A549 (cell line): ENCODE measurements at regions not wholly inside any gene's neighbourhood (a gene's known extent, or its start where the extent isn't known, plus 50 kb on each side); places are given as distances from the start of the nearest gene placed in this dataset.

ENCODE experiments used
- ATAC-seq, 2 experiments: fragments of 200-7000 bp in 1 of 2; fragments of >200 bp in 1 of 2; cut with Nextera tagmentation in 1 of 2; cut with Tn5 transposase in 1 of 2; 3 replicates each; pipeline versions ENCODE4 v1.8.0 to v1.9.1; 2018 to 2020; ENCODE audit warnings: mild to moderate bottlenecking in 1 of 2, moderate library complexity in 1 of 2
- CTCF ChIA-PET: fragments of 300-600 bp; sonication (Branson Sonifier 250); formaldehyde crosslinking; extraction: SDS; loops from one replicate; lab custom pipeline; 2021; ENCODE audit warnings: antibody characterized with exemption, inconsistent platforms; lab: Yijun Ruan, JAX
- POLR2A ChIA-PET: fragments of 350-600 bp; formaldehyde crosslinking; extraction: SDS; loops from one replicate; lab custom pipeline; 2021; ENCODE audit warnings: antibody characterized with exemption, inconsistent platforms; lab: Yijun Ruan, JAX
- DNase-seq, 2 experiments: peaks; one replicate each; pipeline versions ENCODE4 v3.0.0 to v3.0.0-alpha.2; 2011 to 2016; ENCODE audit warnings: low read depth in 1 of 2, low spot score in 1 of 2
- FAIRE-seq: peaks from 2 replicates; lab custom pipeline; 2011; peaks lifted over from hg19 to GRCh38; lab: Jason Lieb, UNC
- H3K27ac ChIP-seq, 2 experiments: fragments of >200 bp; sonication (Bioruptor Twin); formaldehyde crosslinking; 3 replicates each; pipeline ENCODE4 v1.5.1; 2016 to 2017
- H3K4me1 ChIP-seq: fragments of >200 bp; sonication (Bioruptor Twin); formaldehyde crosslinking; 3 replicates; pipeline ENCODE4 v1.6.1; 2016
- H3K4me2 ChIP-seq: fragments of >200 bp; sonication (Bioruptor Twin); formaldehyde crosslinking; 3 replicates; pipeline ENCODE4 v1.6.1; 2016
- H3K4me3 ChIP-seq: fragments of >200 bp; sonication (Bioruptor Twin); formaldehyde crosslinking; 3 replicates; pipeline ENCODE4 v1.5.1; 2016
- H3K9me3 ChIP-seq: fragments of >200 bp; sonication (Bioruptor Twin); formaldehyde crosslinking; 3 replicates; pipeline ENCODE4 v1.6.1; 2016
- BHLHE40 ChIP-seq: IDR thresholded peaks from 2 replicates; pipeline ENCODE4 v1.6.1; 2012; ENCODE audit warnings: low read depth, low read length, inconsistent platforms
- CBX2 ChIP-seq: fragments of 200-600 bp; sonication (generic); IDR thresholded peaks from 2 replicates; pipeline ENCODE4 v1.6.1; 2016; ENCODE audit warnings: low read depth, mild to moderate bottlenecking, borderline replicate concordance
- CBX8 ChIP-seq: fragments of 200-600 bp; sonication (generic); IDR thresholded peaks from 2 replicates; pipeline ENCODE4 v1.6.1; 2016
- CEBPB ChIP-seq, 2 experiments: fragments of >200 bp in 1 of 2; sonication (Bioruptor Twin) in 1 of 2; formaldehyde crosslinking in 1 of 2; IDR thresholded peaks; 2 replicates each; pipeline ENCODE4 v1.6.1; 2012 to 2016
- CHD4 ChIP-seq: fragments of 200-600 bp; sonication (generic); IDR thresholded peaks from 2 replicates; pipeline ENCODE4 v1.6.1; 2016; ENCODE audit warnings: antibody characterized with exemption, mild to moderate bottlenecking, borderline replicate concordance
- EHMT2 ChIP-seq: fragments of 200-600 bp; sonication (generic); IDR thresholded peaks from 2 replicates; pipeline ENCODE4 v1.6.1; 2016; ENCODE audit warnings: antibody characterized with exemption, low read depth, mild to moderate bottlenecking, moderate library complexity
- FOXS1 ChIP-seq: fragments of 250-450 bp; sonication (Bioruptor Pico); IDR thresholded peaks from 2 replicates; pipeline ENCODE4 v1.5.0; 2020; ENCODE audit warnings: mild to moderate bottlenecking, moderate library complexity
- GATA3 ChIP-seq: IDR thresholded peaks from 2 replicates; pipeline ENCODE4 v1.6.1; 2012; ENCODE audit warnings: borderline replicate concordance
- HDAC2 ChIP-seq: fragments of 200-600 bp; sonication (generic); IDR thresholded peaks from 2 replicates; pipeline ENCODE4 v1.6.1; 2016
- HEYL ChIP-seq: fragments of 250-450 bp; sonication (Bioruptor Pico); IDR thresholded peaks from 2 replicates; pipeline ENCODE4 v1.8.0; 2021; ENCODE audit warnings: mild to moderate bottlenecking, moderate library complexity
- HOXA7 ChIP-seq: fragments of 250-450 bp; sonication (Bioruptor Pico); IDR thresholded peaks from 2 replicates; pipeline ENCODE4 v1.5.0; 2020; ENCODE audit warnings: mild to moderate bottlenecking, moderate library complexity
- HOXB5 ChIP-seq: fragments of 250-450 bp; sonication (Bioruptor Pico); IDR thresholded peaks from 2 replicates; pipeline ENCODE4 v1.5.0; 2020; ENCODE audit warnings: mild to moderate bottlenecking, moderate library complexity
- JUN ChIP-seq, 2 experiments: fragments of >200 bp; sonication (Bioruptor Twin); formaldehyde crosslinking; IDR thresholded peaks; 2 replicates in 1 of 2; 3 replicates in 1 of 2; pipeline ENCODE4 v1.6.1; 2016 to 2017
- JUNB ChIP-seq: fragments of >200 bp; sonication (Bioruptor Twin); formaldehyde crosslinking; IDR thresholded peaks from 2 replicates; pipeline ENCODE4 v1.6.1; 2016
- NFE2L2 ChIP-seq: fragments of 150-350 bp; conservative IDR thresholded peaks from 2 replicates; pipeline ENCODE4 v1.6.1; 2014; ENCODE audit warnings: low read length
- NPAS2 ChIP-seq: fragments of 250-450 bp; sonication (Bioruptor Pico); IDR thresholded peaks from 2 replicates; pipeline ENCODE4 v1.8.0; 2022; ENCODE audit warnings: mild to moderate bottlenecking, moderate library complexity, borderline replicate concordance
- NR3C1 ChIP-seq: fragments of >200 bp; sonication (Bioruptor Twin); formaldehyde crosslinking; IDR thresholded peaks from 3 replicates; pipeline ENCODE4 v1.6.1; 2017
- RAD21 ChIP-seq, 2 experiments: fragments of >200 bp in 1 of 2; sonication (Bioruptor Twin) in 1 of 2; formaldehyde crosslinking in 1 of 2; IDR thresholded peaks in 1 of 2; conservative IDR thresholded peaks in 1 of 2; 2 replicates in 1 of 2; 3 replicates in 1 of 2; pipeline ENCODE4 v1.6.1; 2012 to 2018; ENCODE audit warnings: inconsistent platforms in 1 of 2
- RFX5 ChIP-seq: fragments of 450-650 bp; IDR thresholded peaks from 2 replicates; pipeline ENCODE4 v1.7.1; 2014; ENCODE audit warnings: antibody characterized with exemption, mild to moderate bottlenecking, moderate library complexity
- RNF2 ChIP-seq: fragments of 200-600 bp; sonication (generic); IDR thresholded peaks from 2 replicates; pipeline ENCODE4 v1.6.1; 2016; ENCODE audit warnings: low read depth, mild to moderate bottlenecking, antibody characterized with exemption, moderate library complexity, borderline replicate concordance
- SMC3 ChIP-seq: fragments of >200 bp; sonication (Bioruptor Twin); formaldehyde crosslinking; IDR thresholded peaks from 3 replicates; pipeline ENCODE4 v1.6.1; 2018; ENCODE audit warnings: inconsistent platforms
- ZFP36 ChIP-seq: fragments of 450-650 bp; IDR thresholded peaks from 2 replicates; pipeline ENCODE4 v1.6.1; 2014; ENCODE audit warnings: borderline replicate concordance; ENCODE audit not compliant: partially characterized antibody
- ZNF302 ChIP-seq: fragments of 250-450 bp; sonication (Bioruptor Pico); IDR thresholded peaks from 2 replicates; pipeline ENCODE4 v1.9.0; 2021; ENCODE audit warnings: inconsistent platforms, mild to moderate bottlenecking, moderate library complexity
- ZSCAN20 ChIP-seq: fragments of 250-450 bp; sonication (Bioruptor Pico); IDR thresholded peaks from 2 replicates; pipeline ENCODE4 v1.8.0; 2022; ENCODE audit warnings: mild to moderate bottlenecking, moderate library complexity
- whole genome bisulfite sequencing: methylation state at CpG from one replicate; pipeline ENCODE4 v1.1.6; 2017; ENCODE audit errors: missing lambda C conversion rate; 5-methylcytosine and 5-hydroxymethylcytosine counted together
- TF ChIP-seq, protein P1 (sequence below): IDR thresholded peaks from 2 replicates; pipeline ENCODE4 v1.6.1; 2012
- TF ChIP-seq, protein P2 (sequence below): fragments of 250-450 bp; sonication (Bioruptor Pico); IDR thresholded peaks from 2 replicates; pipeline ENCODE4 v1.5.0; 2020; ENCODE audit warnings: low read depth, mild to moderate bottlenecking, moderate library complexity
- TF ChIP-seq, protein P3 (sequence below): fragments of 200-600 bp; sonication (generic); IDR thresholded peaks from 2 replicates; pipeline ENCODE4 v1.6.1; 2016; ENCODE audit warnings: antibody characterized with exemption, mild to moderate bottlenecking, moderate library complexity
- TF ChIP-seq, protein P4 (sequence below): fragments of 450-650 bp; IDR thresholded peaks from 2 replicates; pipeline ENCODE4 v1.6.1; 2014; ENCODE audit warnings: antibody characterized with exemption

DNA sequence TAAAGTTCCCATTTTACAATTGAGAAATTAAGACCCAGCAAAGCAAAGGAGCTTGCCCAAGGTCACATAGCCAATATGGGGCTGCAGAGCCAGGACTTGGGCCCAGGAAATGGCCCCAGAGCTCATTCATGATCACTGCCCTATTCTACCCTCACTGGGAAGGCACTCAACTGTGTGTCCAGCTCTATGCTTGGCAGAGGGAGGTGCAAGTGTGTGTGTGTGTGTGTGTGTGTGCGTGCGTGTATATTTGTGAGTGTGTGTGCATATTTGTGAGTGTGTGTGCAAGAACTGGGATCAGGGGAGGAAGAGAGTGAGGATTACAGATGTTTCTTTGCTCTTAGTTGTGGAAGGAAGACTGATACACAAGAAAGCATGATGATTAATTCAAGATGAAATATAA lies 151.2 kb upstream of the CRY1 start:
- no peaks in the 10 kb centered on the region for H3K4me1 ChIP-seq
- FAIRE-seq (no peak), DNase-seq (no peak), ATAC-seq (no peak)
- no peak overlapping the region for H3K4me3 ChIP-seq
- POLR2A ChIA-PET: no interaction called here
- no peaks in the 10 kb centered on the region for H3K9me3 ChIP-seq
- no peak overlapping the region for H3K27ac ChIP-seq
- no peak for TF ChIP-seq NR3C1
- CTCF ChIA-PET: interaction anchor here (1.2 kb wide), 1 partner anchor 9 kb away, joined by 3 read pairs; no protein-coding TSS in a partner anchor
- no peak overlapping the region for H3K4me2 ChIP-seq
- WGBS: 63% methylated on average over 2 of the region's 2 CpGs

DNA sequence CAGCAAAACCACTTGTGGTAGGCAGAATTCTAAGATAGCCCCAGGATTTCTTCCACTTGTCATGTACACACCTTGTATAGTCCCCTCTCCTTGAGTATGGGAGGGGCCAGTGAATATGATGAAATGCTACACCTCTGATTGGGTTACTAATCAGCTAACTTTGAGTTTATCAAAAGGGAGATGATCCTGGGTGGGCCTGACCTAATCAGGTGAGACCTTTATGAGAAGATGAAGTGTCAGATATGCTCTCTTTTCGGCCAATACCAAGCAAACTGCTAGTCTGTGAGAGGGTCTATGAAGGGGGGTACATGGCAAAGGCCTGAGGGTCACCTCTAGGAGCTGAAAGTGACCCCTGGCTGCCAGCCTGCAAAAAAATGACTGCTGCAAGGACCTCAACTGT lies 154.3 kb upstream of the CRY1 start:
- POLR2A ChIA-PET: no interaction called here
- no peak overlapping the region for H3K4me2 ChIP-seq
- no peaks in the 10 kb centered on the region for H3K9me3 ChIP-seq
- H3K4me1 ChIP-seq: no peaks in the 10 kb centered on the region
- WGBS: 4% methylated on average over 1 of the region's 1 CpG
- DNase-seq (no peak), ATAC-seq (no peak), FAIRE-seq (no peak)
- H3K4me3 ChIP-seq: no peak overlapping the region
- TF ChIP-seq ZNF302 (CRISPR knock-in tag) (no peak), NFE2L2 (no peak), CBX8 (no peak), ZFP36 (no peak), SMC3 (no peak), EHMT2 (no peak), CBX2 (no peak), RFX5 (no peak)
- TF ChIP-seq, protein P1, sequence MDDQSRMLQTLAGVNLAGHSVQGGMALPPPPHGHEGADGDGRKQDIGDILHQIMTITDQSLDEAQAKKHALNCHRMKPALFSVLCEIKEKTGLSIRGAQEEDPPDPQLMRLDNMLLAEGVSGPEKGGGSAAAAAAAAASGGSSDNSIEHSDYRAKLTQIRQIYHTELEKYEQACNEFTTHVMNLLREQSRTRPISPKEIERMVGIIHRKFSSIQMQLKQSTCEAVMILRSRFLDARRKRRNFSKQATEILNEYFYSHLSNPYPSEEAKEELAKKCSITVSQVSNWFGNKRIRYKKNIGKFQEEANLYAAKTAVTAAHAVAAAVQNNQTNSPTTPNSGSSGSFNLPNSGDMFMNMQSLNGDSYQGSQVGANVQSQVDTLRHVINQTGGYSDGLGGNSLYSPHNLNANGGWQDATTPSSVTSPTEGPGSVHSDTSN: no peak
- CTCF ChIA-PET: interaction anchor here (2.9 kb wide), 1 partner anchor 10 kb away, joined by 11 read pairs; no protein-coding TSS in a partner anchor
- no peak overlapping the region for H3K27ac ChIP-seq

DNA sequence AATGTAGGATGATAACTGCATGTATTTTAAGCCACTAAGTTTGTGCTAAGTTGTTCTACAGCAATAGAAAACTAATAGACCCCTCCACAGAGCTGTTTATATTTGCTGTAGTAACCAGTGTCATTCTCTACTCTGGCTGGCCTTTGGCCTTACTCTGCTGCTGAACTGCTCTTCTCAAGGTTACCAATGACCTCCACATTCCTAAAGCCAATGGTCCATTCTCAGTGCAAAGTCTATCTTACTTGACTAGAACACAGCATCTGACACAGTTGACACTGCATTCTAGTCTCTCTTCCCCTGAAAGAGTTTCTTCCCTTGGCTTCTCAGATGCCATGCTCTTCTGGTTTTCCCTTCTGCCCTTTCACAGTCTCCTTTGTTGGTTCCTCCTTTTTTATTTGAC lies 154.8 kb upstream of the CRY1 start:
- DNase-seq (no peak), ATAC-seq (no peak), FAIRE-seq (no peak)
- no peak overlapping the region for H3K4me2 ChIP-seq
- H3K27ac ChIP-seq: no peak overlapping the region
- ChIA-PET POLR2A (no interaction called here), CTCF (interaction anchor here (2.9 kb wide), 1 partner anchor 11 kb away, joined by 11 read pairs; no protein-coding TSS in a partner anchor)
- H3K9me3 ChIP-seq: no peaks in the 10 kb centered on the region
- no peak for TF ChIP-seq NFE2L2
- no peak for TF ChIP-seq HEYL
- no peak for TF ChIP-seq JUNB
- no peak for TF ChIP-seq GATA3
- no peak for TF ChIP-seq EHMT2
- TF ChIP-seq RAD21 (conservative IDR thresholded peaks at IDR 0.05 in 1 of 2, IDR thresholded peaks at IDR 0.05 in 1 of 2): no peak
- TF ChIP-seq FOXS1 (CRISPR knock-in tag): no peak
- no peak for TF ChIP-seq RNF2
- no peak for TF ChIP-seq CEBPB (IDR thresholded peaks at IDR 0.05)
- TF ChIP-seq SMC3: no peak
- H3K4me1 ChIP-seq: no peaks in the 10 kb centered on the region
- no peak overlapping the region for H3K4me3 ChIP-seq

DNA sequence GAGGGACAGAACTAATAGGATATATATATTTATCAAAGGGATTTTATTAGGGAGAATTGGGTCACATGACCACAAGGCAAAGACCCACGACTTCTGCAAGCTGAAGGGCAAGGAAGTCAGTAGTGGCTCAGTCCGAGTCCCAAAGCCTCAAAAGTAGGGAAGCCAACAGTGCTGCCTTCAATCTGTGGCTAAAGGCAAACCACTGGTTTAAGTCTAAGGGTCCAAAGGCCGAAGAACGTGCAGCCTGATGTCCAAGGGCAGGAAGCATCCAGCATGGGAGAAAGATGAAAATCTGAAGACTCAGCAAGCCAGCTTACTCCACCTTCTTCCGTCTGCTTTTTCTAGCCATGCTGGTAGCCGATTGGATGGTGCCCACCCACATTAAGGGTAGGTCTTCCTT lies 157.9 kb upstream of the CRY1 start:
- no peaks in the 10 kb centered on the region for H3K4me1 ChIP-seq
- no peak for FAIRE-seq
- ATAC-seq: no peak
- H3K9me3 ChIP-seq: no peaks in the 10 kb centered on the region
- POLR2A ChIA-PET: no interaction called here
- no peak for TF ChIP-seq BHLHE40
- no peak for TF ChIP-seq HOXB5 (CRISPR knock-in tag)
- TF ChIP-seq HOXA7 (CRISPR knock-in tag): no peak
- TF ChIP-seq ZSCAN20: no peak
- TF ChIP-seq JUN (IDR thresholded peaks at IDR 0.05): no peak
- TF ChIP-seq HDAC2: no peak
- TF ChIP-seq CHD4: no peak
- TF ChIP-seq ZFP36: no peak
- TF ChIP-seq, protein P2, sequence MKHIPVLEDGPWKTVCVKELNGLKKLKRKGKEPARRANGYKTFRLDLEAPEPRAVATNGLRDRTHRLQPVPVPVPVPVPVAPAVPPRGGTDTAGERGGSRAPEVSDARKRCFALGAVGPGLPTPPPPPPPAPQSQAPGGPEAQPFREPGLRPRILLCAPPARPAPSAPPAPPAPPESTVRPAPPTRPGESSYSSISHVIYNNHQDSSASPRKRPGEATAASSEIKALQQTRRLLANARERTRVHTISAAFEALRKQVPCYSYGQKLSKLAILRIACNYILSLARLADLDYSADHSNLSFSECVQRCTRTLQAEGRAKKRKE (CRISPR knock-in tag): no peak
- TF ChIP-seq, protein P3, sequence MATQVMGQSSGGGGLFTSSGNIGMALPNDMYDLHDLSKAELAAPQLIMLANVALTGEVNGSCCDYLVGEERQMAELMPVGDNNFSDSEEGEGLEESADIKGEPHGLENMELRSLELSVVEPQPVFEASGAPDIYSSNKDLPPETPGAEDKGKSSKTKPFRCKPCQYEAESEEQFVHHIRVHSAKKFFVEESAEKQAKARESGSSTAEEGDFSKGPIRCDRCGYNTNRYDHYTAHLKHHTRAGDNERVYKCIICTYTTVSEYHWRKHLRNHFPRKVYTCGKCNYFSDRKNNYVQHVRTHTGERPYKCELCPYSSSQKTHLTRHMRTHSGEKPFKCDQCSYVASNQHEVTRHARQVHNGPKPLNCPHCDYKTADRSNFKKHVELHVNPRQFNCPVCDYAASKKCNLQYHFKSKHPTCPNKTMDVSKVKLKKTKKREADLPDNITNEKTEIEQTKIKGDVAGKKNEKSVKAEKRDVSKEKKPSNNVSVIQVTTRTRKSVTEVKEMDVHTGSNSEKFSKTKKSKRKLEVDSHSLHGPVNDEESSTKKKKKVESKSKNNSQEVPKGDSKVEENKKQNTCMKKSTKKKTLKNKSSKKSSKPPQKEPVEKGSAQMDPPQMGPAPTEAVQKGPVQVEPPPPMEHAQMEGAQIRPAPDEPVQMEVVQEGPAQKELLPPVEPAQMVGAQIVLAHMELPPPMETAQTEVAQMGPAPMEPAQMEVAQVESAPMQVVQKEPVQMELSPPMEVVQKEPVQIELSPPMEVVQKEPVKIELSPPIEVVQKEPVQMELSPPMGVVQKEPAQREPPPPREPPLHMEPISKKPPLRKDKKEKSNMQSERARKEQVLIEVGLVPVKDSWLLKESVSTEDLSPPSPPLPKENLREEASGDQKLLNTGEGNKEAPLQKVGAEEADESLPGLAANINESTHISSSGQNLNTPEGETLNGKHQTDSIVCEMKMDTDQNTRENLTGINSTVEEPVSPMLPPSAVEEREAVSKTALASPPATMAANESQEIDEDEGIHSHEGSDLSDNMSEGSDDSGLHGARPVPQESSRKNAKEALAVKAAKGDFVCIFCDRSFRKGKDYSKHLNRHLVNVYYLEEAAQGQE: no peak
- TF ChIP-seq, protein P4, sequence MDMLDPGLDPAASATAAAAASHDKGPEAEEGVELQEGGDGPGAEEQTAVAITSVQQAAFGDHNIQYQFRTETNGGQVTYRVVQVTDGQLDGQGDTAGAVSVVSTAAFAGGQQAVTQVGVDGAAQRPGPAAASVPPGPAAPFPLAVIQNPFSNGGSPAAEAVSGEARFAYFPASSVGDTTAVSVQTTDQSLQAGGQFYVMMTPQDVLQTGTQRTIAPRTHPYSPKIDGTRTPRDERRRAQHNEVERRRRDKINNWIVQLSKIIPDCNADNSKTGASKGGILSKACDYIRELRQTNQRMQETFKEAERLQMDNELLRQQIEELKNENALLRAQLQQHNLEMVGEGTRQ: no peak
- no peak for TF ChIP-seq JUNB
- TF ChIP-seq NPAS2 (CRISPR knock-in tag): no peak
- TF ChIP-seq, all 56 proteins: peak for 0
- 32% methylated on average over 6 of the region's 6 CpGs for WGBS
- Histone ChIP-seq H3K27ac (no peak overlapping the region), H3K4me2 (no peak overlapping the region), H3K4me3 (no peak overlapping the region)
- CTCF ChIA-PET: no interaction called here
- DNase-seq: no peak
